Stimulated activated CD4-positive, alpha-beta T cell treated with anti-CD3 and anti-CD28 coated beads, Interleukin-1b, Interleukin-23, amount 100 ng/mL, for 4 hours (primary cell): ENCODE measurements at regions not wholly inside any gene's neighbourhood (a gene's known extent, or its start where the extent isn't known, plus 50 kb on each side); places are given as distances from the start of the nearest gene placed in this dataset.
"Not testable (repeated sequence)": the region's sequence is repeated elsewhere in the genome, so short reads cannot be mapped to it uniquely, and the experiment has no call there.

ENCODE experiments used
- DNase-seq, 2 donors: peaks; one replicate each; pipeline ENCODE4 v3.0.0-alpha.2; 2020; ENCODE audit warnings: low read depth in 2 of 2

GRCh38 chr2:111569356-111570199 lies 314.4 kb downstream of the ANAPC1 start:
- DNase-seq: not testable (repeated sequence)

- not testable (repeated sequence) for DNase-seq
Measured at GRCh38 chr2:111570300-111571114, 313.5 kb downstream of the ANAPC1 start.

- DNase-seq: not testable (repeated sequence)
Measured at GRCh38 chr2:111574803-111575202, 309.2 kb downstream of the ANAPC1 start.

- not testable (repeated sequence) for DNase-seq
Measured at GRCh38 chr2:111577154-111577885, 306.7 kb downstream of the ANAPC1 start.

- DNase-seq: not testable (repeated sequence)
Measured at GRCh38 chr2:111579500-111580134, 304.4 kb downstream of the ANAPC1 start.

GRCh38 chr2:111580616-111581015 lies 303.4 kb downstream of the ANAPC1 start:
- DNase-seq: not testable (repeated sequence)

GRCh38 chr2:111582090-111582489 lies 301.9 kb downstream of the ANAPC1 start:
- DNase-seq: not testable (repeated sequence)

- not testable (repeated sequence) for DNase-seq
Measured at GRCh38 chr2:111583480-111583879, 300.5 kb downstream of the ANAPC1 start.

GRCh38 chr2:111584540-111584939 lies 299.5 kb downstream of the ANAPC1 start:
- not testable (repeated sequence) for DNase-seq

GRCh38 chr2:111584950-111585349 lies 299.0 kb downstream of the ANAPC1 start:
- not testable (repeated sequence) for DNase-seq

GRCh38 chr2:111586014-111586413 lies 298.0 kb downstream of the ANAPC1 start:
- not testable (repeated sequence) for DNase-seq

GRCh38 chr2:111595072-111595471 lies 288.9 kb downstream of the ANAPC1 start:
- not testable (repeated sequence) for DNase-seq

GRCh38 chr2:111596808-111597705 lies 286.9 kb downstream of the ANAPC1 start:
- not testable (repeated sequence) for DNase-seq

GRCh38 chr2:111598944-111599343 lies 285.0 kb downstream of the ANAPC1 start:
- not testable (repeated sequence) for DNase-seq

- not testable (repeated sequence) for DNase-seq
Measured at GRCh38 chr2:111602259-111602658, 281.7 kb downstream of the ANAPC1 start.

GRCh38 chr2:111605798-111606197 lies 278.2 kb downstream of the ANAPC1 start:
- not testable (repeated sequence) for DNase-seq

GRCh38 chr2:111606632-111607031 lies 277.4 kb downstream of the ANAPC1 start:
- not testable (repeated sequence) for DNase-seq

- not testable (repeated sequence) for DNase-seq
Measured at GRCh38 chr2:111609146-111609844, 274.7 kb downstream of the ANAPC1 start.

GRCh38 chr2:111610035-111610434 lies 274.0 kb downstream of the ANAPC1 start:
- not testable (repeated sequence) for DNase-seq
